Retinal pigment epithelial cell (primary cell): ENCODE measurements at regions not wholly inside any gene's neighbourhood (a gene's known extent, or its start where the extent isn't known, plus 50 kb on each side); places are given as distances from the start of the nearest gene placed in this dataset.
"Not testable (repeated sequence)": the region's sequence is repeated elsewhere in the genome, so short reads cannot be mapped to it uniquely, and the experiment has no call there.

Experiments used
- DNase-seq: peaks from one replicate; pipeline ENCODE4 v3.0.0-alpha.2; 2010; ENCODE audit warnings: low read depth
- H3K4me3 ChIP-seq: 2 replicates; pipeline ENCODE4 v1.5.1; 2011; ENCODE audit warnings: mild to moderate bottlenecking, low read length, control low read depth, moderate library complexity
- CTCF ChIP-seq: conservative IDR thresholded peaks from 2 replicates; pipeline ENCODE4 v1.5.1; 2011; ENCODE audit warnings: low read depth, low read length, control low read depth, inconsistent platforms

- no peak for TF ChIP-seq CTCF
- DNase-seq = no peak
- H3K4me3 ChIP-seq = no peak overlapping the region
These were observed 72.3 kb upstream of the SRRM3 start for GRCh38 chr7:76129366-76129765.

- no peak for DNase-seq
- H3K4me3 ChIP-seq = no peak overlapping the region
- TF ChIP-seq CTCF = no peak
These were observed 71.9 kb upstream of the SRRM3 start for GRCh38 chr7:76129836-76130235.

GRCh38 chr7:76130661-76131060 is 71.0 kb upstream of the SRRM3 start:
- TF ChIP-seq CTCF = peak; percentile 60
- H3K4me3 ChIP-seq, DNase-seq: not testable (repeated sequence)

- not testable (repeated sequence) for H3K4me3 ChIP-seq, DNase-seq
These were observed 69.8 kb upstream of the SRRM3 start for GRCh38 chr7:76131887-76132286.

GRCh38 chr7:76133164-76133775 is 68.4 kb upstream of the SRRM3 start:
- H3K4me3 ChIP-seq = no peak overlapping the region
- no peak for DNase-seq

GRCh38 chr7:76133839-76134238 is 67.9 kb upstream of the SRRM3 start:
- no peak for TF ChIP-seq CTCF
- no peak overlapping the region for H3K4me3 ChIP-seq
- no peak for DNase-seq

More at GRCh38 chr7:76133164-76133775, 68.4 kb upstream of the SRRM3 start:
- no peak for TF ChIP-seq CTCF

GRCh38 chr7:76135263-76135662 is 66.4 kb upstream of the SRRM3 start:
- DNase-seq = not testable (repeated sequence)

GRCh38 chr7:76138577-76139313 is 63.0 kb upstream of the SRRM3 start:
- H3K4me3 ChIP-seq, DNase-seq: not testable (repeated sequence)

More at GRCh38 chr7:76135263-76135662, 66.4 kb upstream of the SRRM3 start:
- not testable (repeated sequence) for H3K4me3 ChIP-seq
